GM12864 (cell line): ENCODE measurements at regions not wholly inside any gene's neighbourhood (a gene's known extent, or its start where the extent isn't known, plus 50 kb on each side); places are given as distances from the start of the nearest gene placed in this dataset.

Experiments
- DNase-seq: peaks from one replicate; pipeline ENCODE4 v3.0.0-alpha.2; 2011; ENCODE audit warnings: low read depth
- H3K4me3 ChIP-seq: 2 replicates; pipeline ENCODE4 v1.5.1; 2011; ENCODE audit warnings: mild to moderate bottlenecking, low read depth, low read length, control low read depth
- CTCF ChIP-seq: IDR thresholded peaks from 2 replicates; pipeline ENCODE4 v1.5.1; 2011; ENCODE audit warnings: low read depth, mild to moderate bottlenecking, moderate library complexity, low read length, control low read depth, inconsistent platforms; ENCODE audit errors: missing control alignments

GRCh38 chr2:2392332-2392731 is 61.3 kb upstream of the MYT1L start:
- DNase-seq, result no peak
- no peak overlapping the region for H3K4me3 ChIP-seq
- no peak for TF ChIP-seq CTCF

- no peak overlapping the region for H3K4me3 ChIP-seq
- no peak for TF ChIP-seq CTCF
Observed at GRCh38 chr2:2389215-2389614, 58.1 kb upstream of the MYT1L start.

More at GRCh38 chr2:2389215-2389614, 58.1 kb upstream of the MYT1L start:
- no peak for DNase-seq
